ENCODE measurements at regions not wholly inside any gene's neighbourhood (a gene's known extent, or its start where the extent isn't known, plus 50 kb on each side); places are given as distances from the start of the nearest gene placed in this dataset.

GRCh38 chr4:107492566-107492965 lies 227.5 kb downstream of the PAPSS1 start:
- Mint-ChIP-seq H3K36me3 (ENCODE audit: low read depth) (no peaks in the 10 kb centered on the region), H3K9me3 (peaks cover 2% of the 10 kb centered on the region; the same call in 1 of the 3 replicates), H3K4me3 (no peak overlapping the region), H3K4me1 (no peaks in the 10 kb centered on the region), H3K27ac (no peak overlapping the region), H3K27me3 (ENCODE audit: insufficient read depth, low read depth, poor library complexity) (peaks cover 2% of the 10 kb centered on the region)
- Histone ChIP-seq H3K36me3 (ENCODE audit: insufficient read depth) (no peaks in the 10 kb centered on the region), H3F3A (replicated peaks; ENCODE audit: low read depth) (no peaks in the 10 kb centered on the region), H3K4me3 (no peak overlapping the region), H3K27ac (ENCODE audit: low read depth) (no peak overlapping the region), H3K4me2 (no peak overlapping the region), H2AFZ (peak overlapping the region; percentile 48; the same call in 1 of the 2 replicates), H3K79me2 (replicated peaks; ENCODE audit: insufficient read depth) (no peaks in the 10 kb centered on the region), H3K27me3 (ENCODE audit: insufficient read depth) (no peaks in the 10 kb centered on the region), H3K4me1 (ENCODE audit: insufficient read depth) (no peaks in the 10 kb centered on the region), H3K9me2 (ENCODE audit: insufficient read depth) (no peaks in the 10 kb centered on the region), H4K20me1 (replicated peaks; ENCODE audit: insufficient read depth) (no peaks in the 10 kb centered on the region)
- ATAC-seq (no peak), DNase-seq (ENCODE audit: low spot score) (no peak)
- TF ChIP-seq CREB1 (CRISPR knock-in tag; IDR thresholded peaks at IDR 0.05; ENCODE audit: low read depth) (no peak), REST (IDR thresholded peaks at IDR 0.05; ENCODE audit: unreplicated experiment) (no peak), EZH2phosphoT487 (IDR thresholded peaks at IDR 0.05; ENCODE audit: unreplicated experiment) (no peak), POLR2AphosphoS5 (IDR thresholded peaks at IDR 0.05; ENCODE audit: low read depth) (no peak), ETS1 (IDR thresholded peaks at IDR 0.05) (no peak), NANOG (IDR thresholded peaks at IDR 0.05; ENCODE audit: borderline replicate concordance) (no peak), STAT1 (IDR thresholded peaks at IDR 0.05; ENCODE audit: unreplicated experiment) (no peak), ZNF331 (CRISPR knock-in tag; IDR thresholded peaks at IDR 0.05; ENCODE audit: low read depth) (no peak), EZH2 (IDR thresholded peaks at IDR 0.05; ENCODE audit: low read depth, unreplicated experiment) (no peak), ZNF462 (CRISPR knock-in tag; IDR thresholded peaks at IDR 0.05) (no peak), JUNB (IDR thresholded peaks at IDR 0.05; ENCODE audit: unreplicated experiment) (no peak)

All from GM23338 (cell line).